ENCODE measurements at regions not wholly inside any gene's neighbourhood (a gene's known extent, or its start where the extent isn't known, plus 50 kb on each side); places are given as distances from the start of the nearest gene placed in this dataset.

DNA sequence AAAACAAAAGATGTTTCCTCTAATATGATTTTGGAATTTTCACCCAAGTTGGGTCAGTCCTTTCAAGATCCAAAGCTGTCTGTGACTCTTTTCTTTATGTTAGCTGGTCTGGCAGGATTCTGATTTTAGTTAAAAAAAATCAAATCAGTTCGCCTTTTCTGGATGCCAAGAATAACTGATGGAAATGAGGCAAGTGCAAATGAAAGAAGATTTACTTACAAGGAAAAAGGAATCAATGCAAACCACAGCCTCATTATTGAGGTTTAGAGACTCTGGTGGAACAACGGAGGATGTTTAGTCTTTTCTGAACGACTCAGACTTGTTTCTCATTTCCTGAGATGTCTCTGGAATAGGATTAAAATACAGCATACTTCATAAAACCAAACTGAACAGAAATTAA, 117.0 kb upstream of the DYRK2 start:
- DNase-seq (ENCODE audit: low spot score) = no peak
- 50% methylated on average over 3 of the region's 3 CpGs for WGBS
- no peaks in the 10 kb centered on the region for H3K36me3 ChIP-seq
- intact Hi-C loops (cut with DNase I) = no loop called here
- TF ChIP-seq, protein P1, sequence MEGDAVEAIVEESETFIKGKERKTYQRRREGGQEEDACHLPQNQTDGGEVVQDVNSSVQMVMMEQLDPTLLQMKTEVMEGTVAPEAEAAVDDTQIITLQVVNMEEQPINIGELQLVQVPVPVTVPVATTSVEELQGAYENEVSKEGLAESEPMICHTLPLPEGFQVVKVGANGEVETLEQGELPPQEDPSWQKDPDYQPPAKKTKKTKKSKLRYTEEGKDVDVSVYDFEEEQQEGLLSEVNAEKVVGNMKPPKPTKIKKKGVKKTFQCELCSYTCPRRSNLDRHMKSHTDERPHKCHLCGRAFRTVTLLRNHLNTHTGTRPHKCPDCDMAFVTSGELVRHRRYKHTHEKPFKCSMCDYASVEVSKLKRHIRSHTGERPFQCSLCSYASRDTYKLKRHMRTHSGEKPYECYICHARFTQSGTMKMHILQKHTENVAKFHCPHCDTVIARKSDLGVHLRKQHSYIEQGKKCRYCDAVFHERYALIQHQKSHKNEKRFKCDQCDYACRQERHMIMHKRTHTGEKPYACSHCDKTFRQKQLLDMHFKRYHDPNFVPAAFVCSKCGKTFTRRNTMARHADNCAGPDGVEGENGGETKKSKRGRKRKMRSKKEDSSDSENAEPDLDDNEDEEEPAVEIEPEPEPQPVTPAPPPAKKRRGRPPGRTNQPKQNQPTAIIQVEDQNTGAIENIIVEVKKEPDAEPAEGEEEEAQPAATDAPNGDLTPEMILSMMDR (IDR thresholded peaks at IDR 0.05) = no peak
- TF ChIP-seq POLR2A (IDR thresholded peaks at IDR 0.05) = no peak
- no peak for TF ChIP-seq POLR2AphosphoS5 (IDR thresholded peaks at IDR 0.05)
- no peaks in the 10 kb centered on the region for H3K4me1 ChIP-seq (replicated peaks)
- no peaks in the 10 kb centered on the region for H3K27me3 ChIP-seq (replicated peaks; ENCODE audit: insufficient read depth)
- no peak overlapping the region for H3K27ac ChIP-seq
- no peaks in the 10 kb centered on the region for H3K9me3 ChIP-seq
- H3K4me3 ChIP-seq = no peak overlapping the region

DNA sequence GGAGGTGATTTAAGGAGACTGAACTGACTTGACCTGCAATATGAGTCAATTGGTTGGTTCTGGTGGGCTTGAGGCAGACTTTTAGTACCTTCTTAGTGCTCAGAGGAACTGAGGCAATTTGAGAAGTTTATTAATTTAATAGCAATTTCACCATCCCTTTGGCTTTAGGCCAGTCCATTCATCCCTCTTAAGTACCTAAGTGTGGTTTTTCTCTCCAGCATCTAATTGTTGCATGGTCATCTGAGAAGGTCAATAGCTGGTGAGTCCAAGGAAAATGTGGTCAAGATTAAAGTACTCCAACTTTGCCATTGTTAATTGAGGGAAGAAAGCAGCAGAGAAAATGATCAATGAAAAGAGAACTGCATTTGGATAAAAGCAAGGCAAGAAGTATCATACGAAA, 115.4 kb upstream of the DYRK2 start:
- H3K27me3 ChIP-seq (replicated peaks; ENCODE audit: insufficient read depth) = no peaks in the 10 kb centered on the region
- TF ChIP-seq POLR2AphosphoS5 (IDR thresholded peaks at IDR 0.05) (no peak), POLR2A (IDR thresholded peaks at IDR 0.05) (no peak)
- TF ChIP-seq, protein P1 (IDR thresholded peaks at IDR 0.05) = no peak
- no peaks in the 10 kb centered on the region for H3K36me3 ChIP-seq
- DNase-seq (ENCODE audit: low spot score) = no peak
- no peak overlapping the region for H3K27ac ChIP-seq
- 97% methylated on average over 1 of the region's 1 CpG for WGBS
- H3K9me3 ChIP-seq = no peaks in the 10 kb centered on the region
- no peak overlapping the region for H3K4me3 ChIP-seq
- intact Hi-C loops (cut with DNase I) = no loop called here
- H3K4me1 ChIP-seq (replicated peaks) = no peaks in the 10 kb centered on the region

DNA sequence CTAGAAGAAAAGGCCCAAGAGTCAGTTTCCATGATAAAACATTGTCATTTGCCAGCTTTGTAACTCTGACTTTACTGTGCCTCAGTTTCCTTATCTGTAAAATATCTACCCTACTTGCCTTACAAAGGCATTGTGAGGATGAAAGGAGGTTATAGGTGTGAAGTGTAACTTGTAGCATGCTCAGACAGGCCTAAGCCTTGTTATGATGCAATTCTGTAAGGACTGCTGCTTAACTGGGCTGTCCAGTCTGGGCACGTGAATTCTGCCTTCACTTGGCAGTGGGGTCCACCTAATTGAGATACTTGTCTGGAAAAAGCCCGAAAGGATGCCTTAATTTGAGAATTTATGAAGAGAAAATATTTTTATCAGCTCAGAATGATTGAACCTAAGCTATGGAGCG, 114.5 kb upstream of the DYRK2 start:
- Histone ChIP-seq H3K4me3 (no peak overlapping the region), H3K9me3 (no peaks in the 10 kb centered on the region), H3K4me1 (replicated peaks) (no peaks in the 10 kb centered on the region), H3K27ac (no peak overlapping the region), H3K27me3 (replicated peaks; ENCODE audit: insufficient read depth) (no peaks in the 10 kb centered on the region), H3K36me3 (no peaks in the 10 kb centered on the region)
- intact Hi-C loops (cut with DNase I) = no loop called here
- TF ChIP-seq POLR2AphosphoS5 (IDR thresholded peaks at IDR 0.05) (no peak), POLR2A (IDR thresholded peaks at IDR 0.05) (no peak)
- TF ChIP-seq, protein P1 (IDR thresholded peaks at IDR 0.05) = no peak
- 94% methylated on average over 3 of the region's 3 CpGs for WGBS
- no peak for DNase-seq (ENCODE audit: low spot score)

DNA sequence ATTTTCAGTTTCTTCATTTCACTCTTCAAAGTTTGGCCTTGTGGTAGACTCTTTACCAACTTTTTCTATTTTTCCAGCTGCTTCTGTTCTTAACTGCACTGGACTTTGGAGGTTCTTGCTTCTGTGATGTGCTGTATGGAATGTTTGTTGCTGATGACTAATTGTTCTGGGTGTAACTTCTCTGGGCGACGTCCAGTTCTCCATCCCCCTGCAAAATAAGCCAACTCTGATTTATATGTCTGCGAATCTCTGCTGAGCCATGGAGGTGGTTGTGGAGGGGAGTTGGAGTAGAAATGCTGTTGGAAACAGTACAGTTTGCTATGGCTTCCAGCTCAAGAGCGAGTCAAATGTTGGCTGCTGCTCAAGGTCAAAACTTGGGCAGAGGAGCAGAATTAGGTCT, 113.9 kb upstream of the DYRK2 start:
- no peaks in the 10 kb centered on the region for H3K27me3 ChIP-seq (replicated peaks; ENCODE audit: insufficient read depth)
- TF ChIP-seq POLR2AphosphoS5 (IDR thresholded peaks at IDR 0.05) = no peak
- TF ChIP-seq POLR2A (IDR thresholded peaks at IDR 0.05) = no peak
- TF ChIP-seq, protein P1 (IDR thresholded peaks at IDR 0.05) = no peak
- no peak overlapping the region for H3K27ac ChIP-seq
- no peak overlapping the region for H3K4me3 ChIP-seq
- no peaks in the 10 kb centered on the region for H3K9me3 ChIP-seq
- intact Hi-C loops (cut with DNase I) = no loop called here
- WGBS = 64% methylated on average over 4 of the region's 4 CpGs
- no peaks in the 10 kb centered on the region for H3K4me1 ChIP-seq (replicated peaks)
- no peak for DNase-seq (ENCODE audit: low spot score)
- H3K36me3 ChIP-seq = no peaks in the 10 kb centered on the region

DNA sequence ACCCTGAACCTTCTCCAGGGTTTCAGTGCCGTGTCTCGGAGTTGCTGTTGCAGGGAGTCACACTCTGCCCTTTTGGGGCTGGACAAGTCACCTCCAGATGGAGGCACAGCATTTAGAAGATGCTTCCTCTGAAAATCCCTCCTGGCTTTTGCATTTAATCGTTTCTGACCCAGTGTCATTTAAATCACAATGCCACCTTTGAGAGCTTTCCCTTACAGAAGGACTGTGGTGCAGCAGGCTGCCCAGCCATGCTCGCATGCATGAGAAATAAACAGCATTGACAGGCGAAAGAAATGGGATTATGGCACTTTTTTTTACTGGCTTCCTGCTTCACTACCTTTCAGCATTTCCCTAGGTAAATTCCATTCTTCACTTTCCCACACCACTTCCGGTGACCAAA, 113.4 kb upstream of the DYRK2 start:
- Histone ChIP-seq H3K4me1 (replicated peaks) (no peaks in the 10 kb centered on the region), H3K27ac (no peak overlapping the region), H3K36me3 (no peaks in the 10 kb centered on the region), H3K9me3 (no peaks in the 10 kb centered on the region), H3K4me3 (no peak overlapping the region), H3K27me3 (replicated peaks; ENCODE audit: insufficient read depth) (no peaks in the 10 kb centered on the region)
- TF ChIP-seq POLR2A (IDR thresholded peaks at IDR 0.05) (no peak), POLR2AphosphoS5 (IDR thresholded peaks at IDR 0.05) (no peak)
- TF ChIP-seq, protein P1 (IDR thresholded peaks at IDR 0.05) = no peak
- WGBS = 78% methylated on average over 6 of the region's 6 CpGs
- intact Hi-C loops (cut with DNase I) = no loop called here
- no peak for DNase-seq (ENCODE audit: low spot score)
